Nucleus accumbens (tissue), 56 donors: ENCODE measurements at regions not wholly inside any gene's neighbourhood (a gene's known extent, or its start where the extent isn't known, plus 50 kb on each side); places are given as distances from the start of the nearest gene placed in this dataset.
A peak's percentile ranks its signal among the peaks of the same experiment; 100 is the strongest.
"Not testable (repeated sequence)": the region's sequence is repeated elsewhere in the genome, so short reads cannot be mapped to it uniquely, and the experiment has no call there.

Source experiments
- DNase-seq, 56 donors: peaks; one replicate each; lab custom pipeline; 2025; lab: John Stamatoyannopoulos, UW

- DNase-seq, result no peak
Observed at GRCh38 chr10:114729103-114729659, 71.1 kb upstream of the ABLIM1 start.

GRCh38 chr10:114730291-114730690 is 72.2 kb upstream of the ABLIM1 start:
- DNase-seq, result no peak

- DNase-seq, result no peak
Observed at GRCh38 chr10:114732931-114733330, 74.9 kb upstream of the ABLIM1 start.

- no peak for DNase-seq
Observed at GRCh38 chr10:114735946-114736345, 77.9 kb upstream of the ABLIM1 start.

GRCh38 chr10:114743521-114744231 is 77.9 kb upstream of the FHIP2A start:
- no peak for DNase-seq

GRCh38 chr10:114746531-114746930 is 75.0 kb upstream of the FHIP2A start:
- no peak for DNase-seq

GRCh38 chr10:114748241-114748640 is 73.3 kb upstream of the FHIP2A start:
- DNase-seq, result no peak

- no peak for DNase-seq
Observed at GRCh38 chr10:114749014-114749413, 72.6 kb upstream of the FHIP2A start.

- no peak for DNase-seq
Observed at GRCh38 chr10:114749510-114749909, 72.1 kb upstream of the FHIP2A start.

- no peak for DNase-seq
Observed at GRCh38 chr10:114751856-114752255, 69.7 kb upstream of the FHIP2A start.

- not testable (repeated sequence) for DNase-seq
Observed at GRCh38 chr10:114752570-114752969, 69.0 kb upstream of the FHIP2A start.

GRCh38 chr10:114753126-114753525 is 68.5 kb upstream of the FHIP2A start:
- DNase-seq, result no peak

- DNase-seq, result no peak
Observed at GRCh38 chr10:114754445-114755320, 66.9 kb upstream of the FHIP2A start.

- DNase-seq, result no peak
Observed at GRCh38 chr10:114755537-114755936, 66.0 kb upstream of the FHIP2A start.

- no peak for DNase-seq
Observed at GRCh38 chr10:114758331-114758730, 63.2 kb upstream of the FHIP2A start.

- DNase-seq, result no peak
Observed at GRCh38 chr10:114761205-114762193, 60.1 kb upstream of the FHIP2A start.

GRCh38 chr10:114762811-114763210 is 58.8 kb upstream of the FHIP2A start:
- DNase-seq, result no peak

- DNase-seq, result peak in 25 of 56 donors; percentile 6 to 60 (median 27)
Observed at GRCh38 chr10:114764656-114765055, 56.9 kb upstream of the FHIP2A start.

GRCh38 chr10:114766470-114766869 is 55.1 kb upstream of the FHIP2A start:
- no peak for DNase-seq
